ENCODE measurements at regions not wholly inside any gene's neighbourhood (a gene's known extent, or its start where the extent isn't known, plus 50 kb on each side); places are given as distances from the start of the nearest gene placed in this dataset.

GRCh38 chr1:212558693-212559480, 49.7 kb upstream of the ATF3 start:
- peak; percentile 93 for DNase-seq (ENCODE audit: low spot score)
- TF ChIP-seq, protein P1, sequence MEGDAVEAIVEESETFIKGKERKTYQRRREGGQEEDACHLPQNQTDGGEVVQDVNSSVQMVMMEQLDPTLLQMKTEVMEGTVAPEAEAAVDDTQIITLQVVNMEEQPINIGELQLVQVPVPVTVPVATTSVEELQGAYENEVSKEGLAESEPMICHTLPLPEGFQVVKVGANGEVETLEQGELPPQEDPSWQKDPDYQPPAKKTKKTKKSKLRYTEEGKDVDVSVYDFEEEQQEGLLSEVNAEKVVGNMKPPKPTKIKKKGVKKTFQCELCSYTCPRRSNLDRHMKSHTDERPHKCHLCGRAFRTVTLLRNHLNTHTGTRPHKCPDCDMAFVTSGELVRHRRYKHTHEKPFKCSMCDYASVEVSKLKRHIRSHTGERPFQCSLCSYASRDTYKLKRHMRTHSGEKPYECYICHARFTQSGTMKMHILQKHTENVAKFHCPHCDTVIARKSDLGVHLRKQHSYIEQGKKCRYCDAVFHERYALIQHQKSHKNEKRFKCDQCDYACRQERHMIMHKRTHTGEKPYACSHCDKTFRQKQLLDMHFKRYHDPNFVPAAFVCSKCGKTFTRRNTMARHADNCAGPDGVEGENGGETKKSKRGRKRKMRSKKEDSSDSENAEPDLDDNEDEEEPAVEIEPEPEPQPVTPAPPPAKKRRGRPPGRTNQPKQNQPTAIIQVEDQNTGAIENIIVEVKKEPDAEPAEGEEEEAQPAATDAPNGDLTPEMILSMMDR (conservative IDR thresholded peaks at IDR 0.05; ENCODE audit: low read depth), result no peak
- peak overlapping the region; percentile 80 for H3K27ac ChIP-seq
- ChIA-PET POLR2A (ENCODE audit: low non-redundant PET) (interaction anchor here (0.6 kb wide), 1 partner anchor 346 kb away, joined by 4 read pairs; no protein-coding TSS in a partner anchor), CTCF (interaction anchor here (0.6 to 1.5 kb wide), 4 partner anchors 8 to 861 kb away, joined by 3 to 6 read pairs (median 3); no protein-coding TSS in a partner anchor)

All from RWPE1 (cell line).